SK-N-SH (cell line): ENCODE measurements at regions not wholly inside any gene's neighbourhood (a gene's known extent, or its start where the extent isn't known, plus 50 kb on each side); places are given as distances from the start of the nearest gene placed in this dataset.

Source experiments
- CTCF ChIA-PET: fragments of 300-600, 350-600 bp; formaldehyde crosslinking; extraction: SDS; loops from one replicate; lab custom pipeline; 2021; lab: Yijun Ruan, JAX
- POLR2A ChIA-PET: fragments of 350-600 bp; sonication (Branson Sonifier 250); formaldehyde crosslinking; extraction: SDS; loops from one replicate; lab custom pipeline; 2020; ENCODE audit warnings: antibody characterized with exemption, inconsistent platforms; lab: Yijun Ruan, JAX
- DNase-seq: peaks from one replicate; pipeline ENCODE4 v3.0.0; 2012
- H2AFZ ChIP-seq: fragments of 200-600 bp; sonication (generic); 2 replicates; pipeline ENCODE4 v1.8.1; 2016; ENCODE audit warnings: antibody characterized with exemption, mild to moderate bottlenecking, low read depth
- H3F3A ChIP-seq: fragments of 200-600 bp; sonication (generic); replicated peaks from 2 replicates; pipeline ENCODE3; 2016; ENCODE audit warnings: antibody characterized with exemption, mild to moderate bottlenecking; ENCODE audit not compliant: insufficient read depth
- H3K27ac ChIP-seq, 2 experiments: fragments of 200-500 bp in 1 of 2; fragments of 200-600 bp in 1 of 2; sonication (Bioruptor generic) in 1 of 2; sonication (generic), shearing (Covaris generic) in 1 of 2; 2 replicates each; pipeline versions ENCODE4 v1.5.1 to v1.6.1; 2014 to 2016; ENCODE audit warnings: low read depth in 2 of 2, inconsistent platforms in 1 of 2, low read length in 1 of 2, mild to moderate bottlenecking in 1 of 2, mixed read lengths in 1 of 2
- H3K27me3 ChIP-seq: fragments of 200-600 bp; sonication (generic), shearing (Covaris generic); 2 replicates; pipeline ENCODE4 v1.6.1; 2016; ENCODE audit warnings: mixed run types; ENCODE audit not compliant: insufficient read depth
- H3K36me3 ChIP-seq, 2 experiments: fragments of 200-500 bp in 1 of 2; fragments of 200-600 bp in 1 of 2; sonication (Bioruptor generic) in 1 of 2; sonication (generic) in 1 of 2; replicated peaks in 1 of 2; 2 replicates each; pipeline versions ENCODE3 to v1.5.1; 2014 to 2016; ENCODE audit warnings: low read length in 1 of 2, mild to moderate bottlenecking in 1 of 2; ENCODE audit not compliant: insufficient read depth in 2 of 2, control insufficient read depth in 1 of 2
- H3K4me1 ChIP-seq, 2 experiments: fragments of 200-500 bp in 1 of 2; fragments of 200-600 bp in 1 of 2; sonication (Bioruptor generic) in 1 of 2; sonication (generic), shearing (Covaris generic) in 1 of 2; 2 replicates each; pipeline versions ENCODE4 v1.5.1 to v1.6.1; 2014 to 2016; ENCODE audit warnings: low read depth in 1 of 2, low read length in 1 of 2, mixed run types in 1 of 2; ENCODE audit not compliant: insufficient read depth in 2 of 2, control insufficient read depth in 1 of 2
- H3K4me2 ChIP-seq: fragments of 200-600 bp; sonication (generic), shearing (Covaris generic); 2 replicates; pipeline ENCODE4 v1.6.1; 2017; ENCODE audit warnings: mixed run types
- H3K4me3 ChIP-seq, 2 experiments: fragments of 200-500 bp in 1 of 2; fragments of 200-600 bp in 1 of 2; sonication (Bioruptor generic) in 1 of 2; sonication (generic), shearing (Covaris generic) in 1 of 2; 2 replicates each; pipeline versions ENCODE4 v1.5.1 to v1.8.1; 2014 to 2016; ENCODE audit warnings: low read depth in 2 of 2, inconsistent platforms in 1 of 2, low read length in 1 of 2, mild to moderate bottlenecking in 1 of 2, mixed read lengths in 1 of 2, moderate library complexity in 1 of 2
- H3K79me2 ChIP-seq: fragments of 200-600 bp; sonication (generic); 2 replicates; pipeline ENCODE4 v1.8.1; 2017; ENCODE audit warnings: mild to moderate bottlenecking; ENCODE audit not compliant: insufficient read depth
- H3K9ac ChIP-seq: fragments of 200-600 bp; sonication (generic); 2 replicates; pipeline ENCODE4 v1.6.1; 2017; ENCODE audit warnings: mixed run types
- H3K9me2 ChIP-seq: fragments of 200-600 bp; sonication (generic); 2 replicates; pipeline ENCODE4 v1.6.1; 2017; ENCODE audit warnings: mixed run types
- H3K9me3 ChIP-seq: fragments of 200-600 bp; sonication (generic); 2 replicates; pipeline ENCODE4 v1.6.1; 2017; ENCODE audit warnings: mixed run types, mild to moderate bottlenecking, moderate library complexity
- H4K20me1 ChIP-seq: fragments of 200-600 bp; sonication (generic); 2 replicates; pipeline ENCODE4 v1.6.1; 2017; ENCODE audit warnings: mild to moderate bottlenecking, mixed run types; ENCODE audit not compliant: insufficient read depth
- CTCF ChIP-seq: fragments of 200-600 bp; sonication (generic); IDR thresholded peaks from 2 replicates; pipeline ENCODE4 v1.6.1; 2017; ENCODE audit warnings: antibody characterized with exemption, mild to moderate bottlenecking, moderate library complexity
- EP300 ChIP-seq, 2 experiments: IDR thresholded peaks; 2 replicates each; pipeline versions ENCODE4 v1.4.0 to v1.6.1; 2012; ENCODE audit warnings: borderline replicate concordance in 1 of 2, low read depth in 1 of 2, low read length in 1 of 2
- FOSL2 ChIP-seq: IDR thresholded peaks from 2 replicates; pipeline ENCODE4 v1.4.0; 2012; ENCODE audit warnings: low read depth, mild to moderate bottlenecking, moderate library complexity, borderline replicate concordance
- FOXM1 ChIP-seq: IDR thresholded peaks from 2 replicates; pipeline ENCODE4 v1.4.0; 2012; ENCODE audit warnings: low read depth, mild to moderate bottlenecking
- GABPA ChIP-seq: IDR thresholded peaks from 2 replicates; pipeline ENCODE4 v1.4.0; 2012; ENCODE audit warnings: low read depth, mild to moderate bottlenecking
- JUND ChIP-seq: IDR thresholded peaks from 2 replicates; pipeline ENCODE4 v1.4.0; 2012
- MAX ChIP-seq: IDR thresholded peaks from 2 replicates; pipeline ENCODE4 v1.4.0; 2012; ENCODE audit warnings: low read depth
- MEF2A ChIP-seq: IDR thresholded peaks from 2 replicates; pipeline ENCODE4 v1.4.0; 2012; ENCODE audit warnings: low read depth, borderline replicate concordance
- MXI1 ChIP-seq: IDR thresholded peaks from 2 replicates; pipeline ENCODE4 v1.6.1; 2012; ENCODE audit warnings: mild to moderate bottlenecking, low read depth, low read length, improper control_type of control experiment
- NFIC ChIP-seq: IDR thresholded peaks from 2 replicates; pipeline ENCODE4 v1.4.0; 2012; ENCODE audit warnings: borderline replicate concordance
- POLR2AphosphoS5 ChIP-seq: IDR thresholded peaks from 2 replicates; pipeline ENCODE4 v1.6.1; 2012; ENCODE audit warnings: low read depth, low read length
- RAD21 ChIP-seq: IDR thresholded peaks from 2 replicates; pipeline ENCODE4 v1.6.1; 2012; ENCODE audit warnings: mild to moderate bottlenecking, low read length
- RFX5 ChIP-seq: IDR thresholded peaks from 2 replicates; pipeline ENCODE4 v1.6.1; 2012; ENCODE audit warnings: mild to moderate bottlenecking, improper control_type of control experiment, low read length
- TCF12 ChIP-seq: IDR thresholded peaks from 2 replicates; pipeline ENCODE4 v1.4.0; 2012
- TEAD4 ChIP-seq: IDR thresholded peaks from 2 replicates; pipeline ENCODE4 v1.4.0; 2012; ENCODE audit warnings: mild to moderate bottlenecking, borderline replicate concordance; ENCODE audit not compliant: insufficient read depth
- YY1 ChIP-seq: IDR thresholded peaks from 2 replicates; pipeline ENCODE4 v1.4.0; 2012; ENCODE audit warnings: low read depth, mild to moderate bottlenecking
- ZBTB33 ChIP-seq: IDR thresholded peaks from 2 replicates; pipeline ENCODE4 v1.4.0; 2012; ENCODE audit warnings: low read depth, borderline replicate concordance
- WGBS: methylation state at CpG from one replicate; pipeline ENCODE4 v1.1.6; 2017; ENCODE audit warnings: low lambda C conversion rate; 5-methylcytosine and 5-hydroxymethylcytosine counted together

DNA sequence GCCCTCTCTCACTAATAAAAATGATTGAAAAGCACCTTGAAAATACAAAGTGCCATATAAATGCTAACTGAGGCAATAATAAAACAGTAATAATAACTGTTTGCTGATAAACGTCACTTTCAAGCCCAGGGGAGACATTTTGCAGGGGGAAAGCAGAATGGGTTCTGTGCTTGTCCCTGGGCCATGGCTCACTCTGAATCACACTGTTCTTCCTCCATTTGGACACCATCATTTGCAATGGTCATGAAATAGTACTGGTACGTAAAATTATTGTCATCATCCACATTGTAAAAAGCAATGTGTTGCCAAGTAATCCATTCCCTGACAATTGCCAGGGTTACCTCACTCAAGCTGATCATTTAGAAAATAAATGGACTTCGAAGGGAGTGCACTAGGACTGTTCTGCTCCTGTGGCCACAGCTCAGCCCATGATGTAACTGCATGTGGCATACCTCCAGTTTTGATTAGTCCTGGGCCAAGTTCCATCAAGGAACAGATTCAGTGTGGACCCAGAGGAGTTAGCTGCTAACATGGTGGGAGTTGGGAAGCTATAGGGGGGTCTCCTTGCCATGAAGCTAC, 508.8 kb upstream of the CELF4 start:
- Histone ChIP-seq H4K20me1 (no peaks in the 10 kb centered on the region), H3K36me3 (no peaks in the 10 kb centered on the region), H2AFZ (no peak overlapping the region), H3K4me3 (no peak overlapping the region), H3F3A (no peaks in the 10 kb centered on the region), H3K4me1 (no peaks in the 10 kb centered on the region), H3K27me3 (no peaks in the 10 kb centered on the region), H3K4me2 (no peak overlapping the region), H3K9ac (no peak overlapping the region), H3K79me2 (no peaks in the 10 kb centered on the region), H3K9me3 (no peaks in the 10 kb centered on the region; the same call in 1 of the 2 replicates), H3K27ac (no peak overlapping the region), H3K9me2 (no peaks in the 10 kb centered on the region)
- WGBS: 12% methylated on average over 3 of the region's 3 CpGs
- ChIA-PET POLR2A (no interaction called here), CTCF (interaction anchor here (0.6 kb wide), 1 partner anchor 1772 kb away, joined by 3 read pairs; no protein-coding TSS in a partner anchor)
- TF ChIP-seq FOXM1 (no peak), FOSL2 (no peak)
- DNase-seq: no peak

DNA sequence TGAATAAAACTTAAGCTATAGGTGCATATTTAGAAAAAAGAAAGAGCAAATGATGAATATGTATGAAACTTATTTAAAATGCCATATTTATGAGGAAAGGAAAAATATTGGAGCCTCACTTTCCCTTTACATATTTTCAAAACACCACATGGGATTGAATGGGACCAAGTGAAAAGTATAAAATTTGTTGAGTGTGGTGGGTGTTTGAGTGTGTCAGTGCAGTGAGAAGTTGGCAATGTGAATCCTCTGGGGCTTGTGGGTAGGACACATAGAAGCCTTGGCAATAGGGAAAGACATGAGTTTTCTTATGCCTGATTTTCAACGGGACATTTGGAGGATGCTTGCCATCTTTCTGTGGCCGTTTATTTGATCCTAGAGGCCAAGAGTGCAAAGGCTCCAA, 502.2 kb upstream of the CELF4 start:
- H3K4me2 ChIP-seq: no peak overlapping the region
- TF ChIP-seq ZBTB33 (no peak), POLR2AphosphoS5 (no peak), JUND (no peak), NFIC (no peak), CTCF (no peak), YY1 (no peak), TEAD4 (no peak), MAX (no peak), RAD21 (no peak), FOXM1 (no peak), RFX5 (no peak), TCF12 (no peak), EP300 (IDR thresholded peaks at IDR 0.05; ENCODE audit: borderline replicate concordance in 1 of 2, low read depth in 1 of 2, low read length in 1 of 2) (no peak), MXI1 (no peak), MEF2A (no peak), GABPA (no peak)
- DNase-seq: no peak
- H4K20me1 ChIP-seq: no peaks in the 10 kb centered on the region
- CTCF ChIA-PET: no interaction called here
- no peaks in the 10 kb centered on the region for H3K36me3 ChIP-seq
- no peak overlapping the region for H3K4me3 ChIP-seq
- no peak overlapping the region for H3K27ac ChIP-seq
- POLR2A ChIA-PET: no interaction called here
- no peaks in the 10 kb centered on the region; the same call in 1 of the 2 replicates for H3K9me3 ChIP-seq
- H3F3A ChIP-seq: no peaks in the 10 kb centered on the region
- H3K4me1 ChIP-seq: no peaks in the 10 kb centered on the region
- H3K9ac ChIP-seq: no peak overlapping the region
- H3K79me2 ChIP-seq: no peaks in the 10 kb centered on the region
- H2AFZ ChIP-seq: no peak overlapping the region
- WGBS: 8% methylated on average over 2 of the region's 2 CpGs
- H3K9me2 ChIP-seq: no peaks in the 10 kb centered on the region
- no peaks in the 10 kb centered on the region for H3K27me3 ChIP-seq
